Caco-2 (cell line): ENCODE measurements at regions not wholly inside any gene's neighbourhood (a gene's known extent, or its start where the extent isn't known, plus 50 kb on each side); places are given as distances from the start of the nearest gene placed in this dataset.
"Not testable (repeated sequence)": the region's sequence is repeated elsewhere in the genome, so short reads cannot be mapped to it uniquely, and the experiment has no call there.

Source experiments
- BruUV-seq: library from RNA; stranded (reverse); fragments of 400-500 nt; replicated peaks from 2 replicates; lab custom pipeline; 2021; lab: Mats Ljungman, UMichigan
- CTCF ChIA-PET: fragments of 300-600 bp; sonication (Branson Sonifier 250); formaldehyde crosslinking; loops from one replicate; lab custom pipeline; 2022; ENCODE audit warnings: antibody characterized with exemption; lab: Charles Lee
- POLR2A ChIA-PET: fragments of 300-600 bp; sonication (Branson Sonifier 250); formaldehyde crosslinking; loops from one replicate; lab custom pipeline; 2022; ENCODE audit warnings: antibody characterized with exemption; lab: Charles Lee
- DNase-seq, 2 experiments: peaks; one replicate each; pipeline versions ENCODE4 v3.0.0 to v3.0.0-alpha.2; 2020 to 2022
- H3K27me3 ChIP-seq: replicated peaks from 2 replicates; pipeline ENCODE4 v1.6.0; 2011; ENCODE audit warnings: low read length; ENCODE audit not compliant: control insufficient read depth, insufficient read depth
- H3K36me3 ChIP-seq: 2 replicates; pipeline ENCODE4 v1.5.1; 2011; ENCODE audit warnings: low read length; ENCODE audit not compliant: control insufficient read depth, insufficient read depth
- H3K4me1 ChIP-seq: fragments of 250-450 bp; sonication (Bioruptor Pico); 2 replicates; pipeline ENCODE4 v1.5.1; 2020; ENCODE audit warnings: mild to moderate bottlenecking
- H3K4me3 ChIP-seq: 2 replicates; pipeline ENCODE4 v1.5.1; 2011; ENCODE audit warnings: low read depth, mild to moderate bottlenecking, control low read depth, low read length
- H3K9me3 ChIP-seq: fragments of 250-450 bp; sonication (Bioruptor Pico); 2 replicates; pipeline ENCODE4 v1.5.1; 2020; ENCODE audit warnings: mild to moderate bottlenecking, moderate library complexity
- H3K27ac Mint-ChIP-seq: one replicate; pipeline ENCODE4 v1.8.0; 2022; ENCODE audit warnings: mixed read lengths; ENCODE audit not compliant: unreplicated experiment
- H3K27me3 Mint-ChIP-seq: one replicate; pipeline ENCODE4 v1.8.0; 2022; ENCODE audit warnings: mixed read lengths; ENCODE audit not compliant: insufficient read depth, unreplicated experiment
- H3K36me3 Mint-ChIP-seq: one replicate; pipeline ENCODE4 v1.8.0; 2022; ENCODE audit warnings: mild to moderate bottlenecking, mixed read lengths; ENCODE audit not compliant: insufficient read depth, unreplicated experiment
- H3K4me1 Mint-ChIP-seq: one replicate; pipeline ENCODE4 v1.8.0; 2022; ENCODE audit warnings: low read depth, mixed read lengths; ENCODE audit not compliant: unreplicated experiment
- H3K4me3 Mint-ChIP-seq: one replicate; pipeline ENCODE4 v1.8.0; 2022; ENCODE audit warnings: mild to moderate bottlenecking, moderate library complexity, mixed read lengths; ENCODE audit not compliant: unreplicated experiment
- H3K9me3 Mint-ChIP-seq: one replicate; pipeline ENCODE4 v1.8.0; 2022; ENCODE audit warnings: mixed read lengths; ENCODE audit not compliant: unreplicated experiment
- intact Hi-C: fragments of 100-400 bp; cut with micrococcal nuclease; formaldehyde crosslinking; loops from one replicate; pipeline ENCODE4 v1.10.0; 2022; ENCODE audit not compliant: unreplicated experiment
- TF ChIP-seq, protein P1 (sequence below), 2 experiments: fragments of 200-600 bp in 1 of 2; IDR thresholded peaks; 1 replicate in 1 of 2; 2 replicates in 1 of 2; pipeline versions ENCODE4 v1.5.1 to v1.8.0; 2011 to 2022; ENCODE audit warnings: antibody characterized with exemption in 1 of 2, control low read depth in 1 of 2, inconsistent platforms in 1 of 2, low read depth in 1 of 2, low read length in 1 of 2, mild to moderate bottlenecking in 1 of 2, moderate library complexity in 1 of 2; ENCODE audit not compliant: insufficient read depth in 1 of 2, severe bottlenecking in 1 of 2, unreplicated experiment in 1 of 2

DNA sequence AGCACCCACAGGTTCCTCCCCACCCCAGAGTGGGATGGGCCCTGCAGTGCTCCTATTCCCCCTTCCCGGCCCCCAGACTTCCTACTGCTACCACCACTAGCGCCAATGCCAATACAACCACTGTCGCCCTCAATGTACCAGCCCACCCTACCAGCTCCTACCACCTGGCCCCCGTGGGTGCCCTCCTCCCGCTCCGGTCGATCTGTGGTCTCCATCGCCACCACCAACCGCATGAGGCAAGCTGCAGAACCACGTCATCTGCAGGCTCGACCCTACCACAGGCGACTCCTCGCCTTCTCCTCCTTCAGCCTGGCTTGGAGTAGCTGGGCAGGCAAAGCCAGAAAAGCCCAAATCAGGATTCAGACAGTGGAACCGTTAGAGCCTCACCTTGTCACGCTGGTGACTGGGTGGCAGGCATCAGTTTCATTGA is 179.3 kb downstream of the POTEB3 start:
- Histone ChIP-seq H3K4me1 (no peaks in the 10 kb centered on the region), H3K36me3 (no peaks in the 10 kb centered on the region), H3K9me3 (peaks cover 2% of the 10 kb centered on the region; the same call in 1 of the 2 replicates), H3K27me3 (no peaks in the 10 kb centered on the region), H3K4me3 (no peak overlapping the region)
- H3K36me3 Mint-ChIP-seq, result no peaks in the 10 kb centered on the region
- no TSS peak for BruUV-seq
- TF ChIP-seq, protein P1, sequence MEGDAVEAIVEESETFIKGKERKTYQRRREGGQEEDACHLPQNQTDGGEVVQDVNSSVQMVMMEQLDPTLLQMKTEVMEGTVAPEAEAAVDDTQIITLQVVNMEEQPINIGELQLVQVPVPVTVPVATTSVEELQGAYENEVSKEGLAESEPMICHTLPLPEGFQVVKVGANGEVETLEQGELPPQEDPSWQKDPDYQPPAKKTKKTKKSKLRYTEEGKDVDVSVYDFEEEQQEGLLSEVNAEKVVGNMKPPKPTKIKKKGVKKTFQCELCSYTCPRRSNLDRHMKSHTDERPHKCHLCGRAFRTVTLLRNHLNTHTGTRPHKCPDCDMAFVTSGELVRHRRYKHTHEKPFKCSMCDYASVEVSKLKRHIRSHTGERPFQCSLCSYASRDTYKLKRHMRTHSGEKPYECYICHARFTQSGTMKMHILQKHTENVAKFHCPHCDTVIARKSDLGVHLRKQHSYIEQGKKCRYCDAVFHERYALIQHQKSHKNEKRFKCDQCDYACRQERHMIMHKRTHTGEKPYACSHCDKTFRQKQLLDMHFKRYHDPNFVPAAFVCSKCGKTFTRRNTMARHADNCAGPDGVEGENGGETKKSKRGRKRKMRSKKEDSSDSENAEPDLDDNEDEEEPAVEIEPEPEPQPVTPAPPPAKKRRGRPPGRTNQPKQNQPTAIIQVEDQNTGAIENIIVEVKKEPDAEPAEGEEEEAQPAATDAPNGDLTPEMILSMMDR (IDR thresholded peaks at IDR 0.05; ENCODE audit: insufficient read depth in 1 of 2, low read depth in 1 of 2, low read length in 1 of 2, severe bottlenecking in 1 of 2, unreplicated experiment in 1 of 2), result no peak
- H3K27me3 Mint-ChIP-seq, result peaks cover 12% of the 10 kb centered on the region
- peaks cover 9% of the 10 kb centered on the region for H3K9me3 Mint-ChIP-seq
- intact Hi-C loops, result no loop called here
- no peak overlapping the region for H3K27ac Mint-ChIP-seq
- peak in 1 of 2 experiments; percentile 61 for DNase-seq
- ChIA-PET CTCF (no interaction called here), POLR2A (no interaction called here)
- H3K4me1 Mint-ChIP-seq, result no peaks in the 10 kb centered on the region
- no peak overlapping the region for H3K4me3 Mint-ChIP-seq

DNA sequence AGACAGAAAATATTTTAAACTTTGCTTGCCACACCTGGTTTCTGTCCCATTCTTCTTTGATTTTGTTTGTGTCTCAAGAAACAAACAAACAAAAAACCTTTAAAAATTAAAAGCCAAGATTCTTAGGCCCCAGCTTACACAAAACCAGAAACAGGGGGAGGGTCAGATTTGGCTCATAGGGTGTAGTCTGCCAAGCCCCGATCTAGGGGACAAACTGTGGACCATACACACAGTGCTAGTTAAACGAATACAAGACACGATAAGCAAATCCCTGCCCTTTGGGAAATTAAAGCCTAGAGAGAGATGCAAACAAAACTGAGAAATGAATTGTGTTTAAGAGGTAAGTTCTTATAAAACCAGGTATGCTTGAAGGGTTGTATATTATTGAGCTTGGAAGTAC is 181.7 kb downstream of the POTEB3 start:
- DNase-seq, POLR2A ChIA-PET, H3K4me3 ChIP-seq, H3K36me3 Mint-ChIP-seq, CTCF ChIA-PET, intact Hi-C loops, H3K4me1 ChIP-seq, H3K27me3 ChIP-seq, H3K9me3 Mint-ChIP-seq, BruUV-seq, H3K27ac Mint-ChIP-seq, H3K36me3 ChIP-seq, H3K9me3 ChIP-seq, H3K4me1 Mint-ChIP-seq, H3K4me3 Mint-ChIP-seq: not testable (repeated sequence)
- H3K27me3 Mint-ChIP-seq, result peaks cover 12% of the 10 kb centered on the region

DNA sequence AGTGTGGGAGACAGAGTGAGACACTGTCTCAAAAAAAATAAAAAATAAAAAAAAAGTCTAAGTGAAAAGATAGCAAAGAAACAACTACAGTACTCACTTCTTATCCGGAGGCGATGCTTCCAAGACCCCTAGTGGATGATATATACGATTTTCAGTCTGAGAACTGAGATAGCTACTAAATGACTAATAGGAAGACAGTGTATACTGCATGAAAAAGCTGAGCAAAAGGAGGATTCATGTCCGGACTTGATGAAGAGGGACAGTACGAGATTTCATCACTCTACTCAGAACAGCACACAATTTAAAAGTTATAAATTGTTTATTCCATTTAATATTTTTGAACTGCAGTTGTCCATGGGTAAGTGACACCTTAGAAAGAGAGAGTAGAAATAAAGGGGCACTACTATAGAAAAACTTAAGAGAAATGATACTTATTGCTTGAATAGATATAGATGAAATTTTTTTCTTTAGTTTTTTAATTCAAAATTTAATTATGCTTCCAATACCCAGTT is 190.7 kb downstream of the POTEB3 start:
- H3K27ac Mint-ChIP-seq, H3K36me3 ChIP-seq, H3K27me3 Mint-ChIP-seq, H3K36me3 Mint-ChIP-seq, DNase-seq, H3K9me3 Mint-ChIP-seq, intact Hi-C loops, H3K4me3 ChIP-seq, H3K27me3 ChIP-seq, H3K4me1 Mint-ChIP-seq, BruUV-seq, CTCF ChIA-PET, POLR2A ChIA-PET, H3K9me3 ChIP-seq, H3K4me1 ChIP-seq, H3K4me3 Mint-ChIP-seq: not testable (repeated sequence)
